NCI-H526 (cell line): ENCODE measurements at regions not wholly inside any gene's neighbourhood (a gene's known extent, or its start where the extent isn't known, plus 50 kb on each side); places are given as distances from the start of the nearest gene placed in this dataset.

Source experiments
- DNase-seq, 2 experiments: peaks; one replicate each; lab custom pipeline; 2025; lab: John Stamatoyannopoulos, UW

DNA sequence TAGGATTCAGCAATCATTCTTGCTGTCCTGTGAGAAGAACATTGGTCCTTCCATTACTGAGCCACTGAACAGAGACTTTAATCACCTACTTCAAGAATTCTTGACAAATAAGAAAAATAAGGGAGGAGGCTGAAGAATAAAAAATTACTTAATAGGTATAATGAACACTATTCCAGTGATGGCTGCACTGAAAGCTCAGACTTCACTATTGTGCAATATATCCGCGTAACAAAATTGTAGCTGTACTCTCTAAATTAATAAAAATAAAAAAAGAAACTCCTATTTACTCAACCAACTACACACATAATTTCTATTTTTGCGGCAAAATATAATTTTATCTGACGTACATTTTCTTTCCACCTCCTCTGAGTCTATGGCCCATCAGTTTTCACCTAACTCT, 2441.0 kb downstream of the PCDH7 start:
- no peak for DNase-seq

DNA sequence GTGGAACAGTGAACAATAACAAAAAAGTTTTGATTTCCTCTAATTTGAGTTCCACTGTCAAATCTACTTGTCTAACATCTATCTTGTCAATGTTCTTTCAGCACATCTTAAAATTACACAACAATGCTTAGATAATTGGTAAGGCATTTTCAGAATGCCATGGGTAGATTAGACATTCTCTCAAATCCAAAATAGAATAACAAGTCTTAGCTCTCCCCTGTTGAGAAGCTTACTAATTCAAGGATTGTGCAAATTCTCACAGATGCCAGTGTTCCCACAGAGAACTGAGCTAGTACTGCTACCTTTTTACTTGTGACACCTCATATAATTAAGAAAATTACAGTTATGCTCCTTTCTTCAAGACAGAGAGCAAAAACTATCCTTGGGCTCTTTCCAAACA, 2442.0 kb downstream of the PCDH7 start:
- DNase-seq, result no peak

GRCh38 chr4:33171873-33172525, 2451.8 kb downstream of the PCDH7 start:
- no peak for DNase-seq

DNA sequence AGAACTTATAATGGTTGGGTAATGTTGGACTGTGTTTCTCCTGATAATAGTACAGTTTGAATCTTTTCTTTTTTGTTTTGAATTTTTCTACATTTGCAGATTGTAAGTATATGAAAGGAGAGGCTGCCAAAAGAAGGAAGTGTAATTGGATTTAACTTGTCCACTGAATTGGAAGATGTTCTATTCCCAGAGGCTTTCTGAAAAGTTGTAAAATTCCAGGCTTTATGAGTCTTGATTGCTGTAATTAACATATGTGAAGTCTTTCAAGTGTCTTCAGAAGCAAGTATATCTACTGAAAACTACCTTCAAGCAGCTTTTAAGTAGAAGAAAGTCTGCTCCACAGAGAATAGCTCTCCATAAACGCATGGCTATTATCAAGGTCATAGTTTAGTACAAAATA, 2456.4 kb downstream of the PCDH7 start:
- no peak for DNase-seq

DNA sequence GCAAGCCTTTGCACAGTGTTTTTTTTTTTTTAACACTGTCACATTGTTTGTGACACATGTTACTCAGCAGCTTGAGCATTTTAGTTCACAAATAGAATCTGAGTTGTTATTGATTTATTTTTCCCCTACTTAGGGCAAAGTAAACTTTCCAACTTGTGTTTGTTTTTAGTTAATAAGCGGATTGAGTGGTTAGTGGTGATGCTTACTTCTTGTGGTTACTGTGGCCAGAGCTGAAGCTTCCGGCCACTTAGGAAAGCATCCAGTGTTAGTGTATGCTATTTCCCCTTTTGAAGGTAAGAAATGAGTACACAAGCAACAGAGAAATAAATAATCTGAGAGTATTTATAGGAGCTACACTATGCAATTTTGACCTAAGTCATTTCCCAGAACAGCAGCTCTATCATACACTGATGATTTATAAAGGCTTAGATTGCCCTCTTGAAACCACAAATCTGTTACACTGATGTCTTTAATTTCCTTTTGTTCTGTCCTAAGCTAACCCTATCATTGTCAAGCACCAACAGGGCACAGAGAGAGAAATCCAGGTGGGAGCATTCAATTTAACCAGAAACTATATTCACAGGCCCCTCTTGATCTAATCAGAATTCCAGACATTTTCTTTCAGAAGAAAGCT, 2464.6 kb downstream of the PCDH7 start:
- DNase-seq, result no peak

GRCh38 chr4:33187035-33187434, 2466.9 kb downstream of the PCDH7 start:
- DNase-seq, result no peak

GRCh38 chr4:33188733-33189132, 2468.6 kb downstream of the PCDH7 start:
- no peak for DNase-seq

- DNase-seq, result no peak
Measured at GRCh38 chr4:33189169-33189568, 2469.0 kb downstream of the PCDH7 start.

GRCh38 chr4:33193109-33193508, 2472.9 kb downstream of the PCDH7 start:
- no peak for DNase-seq

- DNase-seq, result no peak
Measured at GRCh38 chr4:33200377-33200776, 2480.2 kb downstream of the PCDH7 start.

- DNase-seq, result no peak
Measured at GRCh38 chr4:33218238-33218637, 2498.1 kb downstream of the PCDH7 start.

GRCh38 chr4:33226133-33226532, 2506.0 kb downstream of the PCDH7 start:
- no peak for DNase-seq

DNA sequence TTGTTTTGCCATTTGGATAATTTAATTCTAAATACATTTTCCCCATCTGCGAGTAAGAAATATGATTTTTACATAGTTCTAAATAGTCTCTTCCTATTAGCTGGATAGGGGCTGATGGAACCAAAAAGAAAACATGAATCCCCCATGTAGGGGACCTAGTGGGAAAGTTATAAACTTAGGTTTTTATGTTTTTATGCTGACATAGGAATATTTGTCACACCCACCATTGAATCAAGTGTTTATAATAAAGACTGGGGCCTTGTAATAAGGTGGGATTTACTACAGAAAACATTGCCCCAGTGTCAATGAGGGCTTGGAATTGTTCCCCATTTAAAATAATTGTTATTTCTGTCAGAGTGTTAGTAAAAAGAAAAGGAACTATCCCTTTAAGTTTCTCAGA, 2506.6 kb downstream of the PCDH7 start:
- DNase-seq, result no peak

GRCh38 chr4:33255094-33255493, 2534.9 kb downstream of the PCDH7 start:
- DNase-seq, result no peak

DNA sequence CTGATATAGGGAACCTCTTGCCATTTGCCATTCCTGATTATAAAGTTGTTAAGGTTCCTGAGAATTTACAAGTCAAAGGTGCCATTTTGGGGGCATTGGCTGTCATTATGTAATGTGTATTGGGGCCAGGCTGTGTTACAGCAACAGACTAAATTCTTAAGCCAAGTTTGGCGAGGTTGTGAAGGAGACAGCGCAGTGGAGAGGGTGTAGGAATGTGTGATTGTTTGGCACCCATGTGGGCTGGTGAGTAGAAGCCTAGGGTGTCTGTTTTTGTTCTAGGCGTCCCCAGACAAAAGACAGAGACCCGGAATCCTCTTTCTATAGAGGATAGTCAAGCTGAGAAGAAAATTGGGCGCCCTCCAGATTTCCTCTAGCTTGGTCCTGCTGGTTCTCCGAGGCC, 2535.3 kb downstream of the PCDH7 start:
- DNase-seq, result no peak

DNA sequence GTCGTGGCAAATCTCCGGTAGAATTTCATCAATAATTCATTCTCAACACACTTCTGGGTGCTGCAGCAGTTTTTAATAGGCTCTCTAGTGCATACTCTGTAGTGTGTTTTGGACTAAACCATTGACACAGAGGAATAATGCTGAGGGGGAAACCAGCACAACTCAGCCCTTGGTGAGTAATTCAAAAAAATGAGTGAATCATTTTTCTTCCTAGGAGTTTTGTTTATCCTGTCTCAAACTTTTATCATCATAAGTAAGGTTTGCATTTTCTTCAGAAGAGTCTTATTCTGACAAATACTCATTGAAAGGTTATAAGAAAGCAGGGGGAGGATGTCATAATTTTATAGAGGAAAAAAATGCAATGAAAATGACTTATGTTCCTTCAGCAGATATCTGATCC, 2542.7 kb downstream of the PCDH7 start:
- DNase-seq, result no peak

- DNase-seq, result no peak
Measured at GRCh38 chr4:33268776-33269175, 2548.6 kb downstream of the PCDH7 start.

- DNase-seq, result no peak
Measured at GRCh38 chr4:33270403-33270802, 2550.2 kb downstream of the PCDH7 start.

DNA sequence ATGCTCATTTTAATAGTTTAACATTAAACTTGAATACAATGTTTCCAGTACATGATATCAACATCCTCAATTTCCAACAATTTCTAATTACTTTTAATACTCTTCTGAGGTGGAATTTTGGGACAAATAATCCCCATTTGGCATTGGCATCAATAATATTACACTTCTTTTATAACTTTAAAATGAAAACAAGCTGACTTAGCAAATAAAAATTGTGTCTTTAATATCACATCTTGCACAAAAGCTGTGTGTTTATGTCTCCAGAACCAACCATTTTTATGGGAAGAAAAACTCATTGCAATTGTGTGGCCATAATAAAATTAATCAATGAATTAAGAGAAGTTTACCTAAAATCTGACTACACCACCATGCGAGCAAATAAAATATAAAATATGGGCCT, 2552.6 kb downstream of the PCDH7 start:
- DNase-seq, result no peak

DNA sequence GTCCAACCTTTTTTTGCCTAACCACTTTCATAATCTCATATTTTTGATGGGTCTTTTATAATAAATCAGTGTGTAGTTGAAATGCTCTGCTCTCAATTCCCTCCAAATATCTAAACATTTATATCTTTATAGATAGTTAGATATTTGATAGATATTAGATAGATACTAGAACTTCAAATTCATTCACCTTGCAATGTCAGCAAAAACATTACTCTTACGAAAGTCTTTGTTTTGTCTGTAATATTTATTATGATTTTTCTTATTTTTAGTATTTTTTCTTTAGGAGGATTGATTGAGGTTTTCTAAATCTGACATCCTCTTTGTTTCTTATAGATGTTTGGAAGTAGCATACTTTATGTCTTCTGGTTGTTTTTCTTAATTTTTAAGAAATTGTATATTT, 2563.6 kb downstream of the PCDH7 start:
- DNase-seq, result no peak

GRCh38 chr4:33296876-33297455, 2576.8 kb downstream of the PCDH7 start:
- DNase-seq, result no peak

DNA sequence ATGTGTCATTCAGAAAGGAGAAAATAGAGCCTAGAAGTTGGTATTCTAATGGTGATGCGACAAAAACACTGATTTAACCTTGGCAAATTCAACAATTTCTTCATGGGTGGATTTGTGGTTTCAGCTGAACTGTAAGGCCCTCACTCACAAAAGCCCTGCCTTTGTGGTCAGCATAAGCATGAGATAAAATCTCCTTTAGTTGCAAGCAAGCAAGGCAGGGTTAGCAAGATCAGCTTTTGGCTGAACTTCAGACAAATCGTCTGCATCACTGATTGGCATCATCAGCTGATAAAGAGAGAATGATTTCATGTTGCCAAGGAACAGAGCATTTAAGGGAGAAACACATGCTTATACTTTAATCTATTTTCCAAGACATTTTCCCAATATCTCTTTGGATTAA, 2582.2 kb downstream of the PCDH7 start:
- DNase-seq, result no peak

DNA sequence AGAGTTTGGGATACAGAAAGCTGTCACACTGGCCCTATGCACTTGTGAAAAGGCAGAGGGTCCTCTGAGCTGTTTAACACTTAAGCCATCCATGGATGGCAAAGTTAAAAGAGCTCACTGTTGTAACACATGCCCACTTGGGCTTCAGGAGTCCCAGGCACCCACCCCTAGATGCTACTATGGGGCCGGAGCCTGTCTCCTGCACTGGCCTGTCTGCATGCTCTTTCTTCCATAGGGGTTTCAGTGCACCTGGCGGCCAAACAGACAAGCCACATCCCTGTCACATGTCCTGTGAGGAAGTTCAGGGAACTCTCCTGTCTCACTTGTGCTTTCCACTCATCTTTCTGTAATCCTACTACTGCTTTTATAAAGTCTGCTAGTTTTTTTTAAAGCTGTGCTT, 2586.0 kb downstream of the PCDH7 start:
- no peak for DNase-seq

GRCh38 chr4:33316033-33316432, 2595.9 kb downstream of the PCDH7 start:
- DNase-seq, result no peak
